ENCODE measurements at regions not wholly inside any gene's neighbourhood (a gene's known extent, or its start where the extent isn't known, plus 50 kb on each side); places are given as distances from the start of the nearest gene placed in this dataset.
A peak's percentile ranks its signal among the peaks of the same experiment; 100 is the strongest.

GRCh38 chr2:8500124-8501054 lies 181.5 kb upstream of the ID2 start (continued):
- TF ChIP-seq USF2 (IDR thresholded peaks at IDR 0.05): no peak
- no peak for TF ChIP-seq ZSCAN20 (CRISPR knock-in tag; IDR thresholded peaks at IDR 0.05)

DNA sequence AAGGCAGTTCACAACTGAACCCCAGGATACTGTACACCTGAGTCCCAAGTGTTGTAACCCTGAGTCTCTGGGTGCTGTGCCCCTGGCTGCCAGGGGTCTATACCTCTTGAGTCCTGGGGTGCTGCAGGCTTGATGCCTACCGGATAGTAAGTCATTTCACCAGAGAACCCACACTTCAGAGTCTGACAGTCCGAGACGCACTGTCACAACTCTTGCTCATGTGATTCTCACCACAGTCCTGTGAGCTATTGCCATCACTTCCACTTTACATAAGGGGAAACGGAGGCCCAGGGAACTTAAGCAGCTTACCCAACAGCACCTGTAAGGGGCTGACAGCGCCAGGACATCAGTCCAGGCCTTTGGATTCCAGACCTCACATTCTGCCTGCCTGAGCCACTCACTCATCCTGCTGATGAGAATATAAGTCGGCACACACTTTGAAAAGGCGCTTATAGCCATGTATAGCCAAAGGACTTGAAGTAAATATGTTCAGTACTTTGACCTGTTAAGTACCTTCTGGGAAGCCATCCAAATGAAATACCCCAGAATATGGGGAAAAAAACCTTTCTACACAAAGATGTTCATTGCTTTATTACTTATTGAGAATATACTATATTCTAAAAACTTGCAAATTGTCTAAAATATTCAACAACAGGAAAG lies 180.7 kb upstream of the ID2 start:
- no peak for ATAC-seq
- ChIA-PET POLR2A (no interaction called here), CTCF (no interaction called here)
- Histone ChIP-seq H3K9me3 (no peaks in the 10 kb centered on the region), H3K4me2 (peak overlapping the region; percentile 40), H3K4me1 (peaks cover 29% of the 10 kb centered on the region), H3K27ac (peak overlapping the region in 1 of 2 experiments; percentile 20; a peak in 1 of 6 replicates), H3K4me3 (no peak overlapping the region)
- DNase-seq (ENCODE audit: low read depth in 1 of 2, low spot score in 1 of 2): no peak
- no peak for TF ChIP-seq RCOR1 (IDR thresholded peaks at IDR 0.05; ENCODE audit: low read depth, low read length)
- no peak for TF ChIP-seq KDM5A (IDR thresholded peaks at IDR 0.05)
- no peak for TF ChIP-seq POLR2A (IDR thresholded peaks at IDR 0.05; ENCODE audit: low read length)
- no peak for TF ChIP-seq FOSB (CRISPR knock-in tag; IDR thresholded peaks at IDR 0.05)
- TF ChIP-seq ZFP36 (IDR thresholded peaks at IDR 0.05; ENCODE audit: borderline replicate concordance, partially characterized antibody): no peak
- no peak for TF ChIP-seq USF2 (IDR thresholded peaks at IDR 0.05)
- FAIRE-seq: no peak
- 72% methylated on average over 7 of the region's 7 CpGs for WGBS (ENCODE audit: missing lambda C conversion rate)

- ATAC-seq: no peak
- no peak for FAIRE-seq
- POLR2A ChIA-PET: no interaction called here
- no peak overlapping the region; a peak in 1 of 6 replicates for H3K27ac ChIP-seq
- no peaks in the 10 kb centered on the region for H3K9me3 ChIP-seq
- 59% methylated on average over 6 of the region's 6 CpGs for WGBS (ENCODE audit: missing lambda C conversion rate)
- no peak overlapping the region for H3K4me3 ChIP-seq
- DNase-seq (ENCODE audit: low read depth in 1 of 2, low spot score in 1 of 2): no peak
- no peak for TF ChIP-seq CHD2 (IDR thresholded peaks at IDR 0.05; ENCODE audit: low read length, partially characterized antibody)
- no peak for TF ChIP-seq POLR2AphosphoS2 (conservative IDR thresholded peaks at IDR 0.05; ENCODE audit: low read length)
- TF ChIP-seq JUN (IDR thresholded peaks at IDR 0.05): no peak
- TF ChIP-seq EP300 (IDR thresholded peaks at IDR 0.05): no peak
- TF ChIP-seq NFE2L2 (conservative IDR thresholded peaks at IDR 0.05; ENCODE audit: low read length): no peak
- TF ChIP-seq HOXA7 (CRISPR knock-in tag; IDR thresholded peaks at IDR 0.05): no peak
- CTCF ChIA-PET: no interaction called here
- peak overlapping the region; percentile 29; the same call in 2 of the 3 replicates for H3K4me2 ChIP-seq
- peaks cover 29% of the 10 kb centered on the region for H3K4me1 ChIP-seq
Measured at GRCh38 chr2:8502316-8502715, 179.5 kb upstream of the ID2 start.

GRCh38 chr2:8505311-8505920 lies 176.4 kb upstream of the ID2 start:
- CTCF ChIA-PET: no interaction called here
- DNase-seq (ENCODE audit: low read depth in 1 of 2, low spot score in 1 of 2): no peak
- TF ChIP-seq EHF (CRISPR knock-in tag; IDR thresholded peaks at IDR 0.05): no peak
- no peak for TF ChIP-seq FOSB (CRISPR knock-in tag; IDR thresholded peaks at IDR 0.05)
- TF ChIP-seq, protein P1, sequence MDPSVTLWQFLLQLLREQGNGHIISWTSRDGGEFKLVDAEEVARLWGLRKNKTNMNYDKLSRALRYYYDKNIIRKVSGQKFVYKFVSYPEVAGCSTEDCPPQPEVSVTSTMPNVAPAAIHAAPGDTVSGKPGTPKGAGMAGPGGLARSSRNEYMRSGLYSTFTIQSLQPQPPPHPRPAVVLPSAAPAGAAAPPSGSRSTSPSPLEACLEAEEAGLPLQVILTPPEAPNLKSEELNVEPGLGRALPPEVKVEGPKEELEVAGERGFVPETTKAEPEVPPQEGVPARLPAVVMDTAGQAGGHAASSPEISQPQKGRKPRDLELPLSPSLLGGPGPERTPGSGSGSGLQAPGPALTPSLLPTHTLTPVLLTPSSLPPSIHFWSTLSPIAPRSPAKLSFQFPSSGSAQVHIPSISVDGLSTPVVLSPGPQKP (IDR thresholded peaks at IDR 0.05; ENCODE audit: low read depth, low read length): no peak
- no peak for TF ChIP-seq CEBPB (IDR thresholded peaks at IDR 0.05)
- no peak for TF ChIP-seq FOXS1 (CRISPR knock-in tag; IDR thresholded peaks at IDR 0.05)
- no peak for TF ChIP-seq JUNB (IDR thresholded peaks at IDR 0.05)
- no peak overlapping the region for H3K4me3 ChIP-seq
- 84% methylated on average over 9 of the region's 10 CpGs for WGBS (ENCODE audit: missing lambda C conversion rate)
- no peak overlapping the region for H3K27ac ChIP-seq
- POLR2A ChIA-PET: no interaction called here
- H3K4me2 ChIP-seq: no peak overlapping the region
- FAIRE-seq: no peak
- ATAC-seq: no peak
- H3K4me1 ChIP-seq: peaks cover 21% of the 10 kb centered on the region
- H3K9me3 ChIP-seq: peaks cover 18% of the 10 kb centered on the region
